Tibial nerve (tissue), 4 donors: ENCODE measurements at regions not wholly inside any gene's neighbourhood (a gene's known extent, or its start where the extent isn't known, plus 50 kb on each side); places are given as distances from the start of the nearest gene placed in this dataset.

Experiments used
- DNase-seq, 2 donors: peaks; one replicate each; pipeline ENCODE4 v3.0.0-alpha.2; 2019; ENCODE audit warnings: low spot score in 2 of 2
- H3K27ac ChIP-seq, 4 donors: fragments of 200-600 bp; sonication (generic) in 3 of 4; one replicate each; pipeline ENCODE4 v1.5.1; 2017 to 2019; ENCODE audit warnings: mild to moderate bottlenecking in 1 of 4
- H3K27me3 ChIP-seq, 2 donors: fragments of 200-600 bp; sonication (generic) in 1 of 2; one replicate each; pipeline versions ENCODE4 v1.5.1 to v1.6.0; 2017 to 2019
- H3K36me3 ChIP-seq, 3 donors: fragments of 200-600 bp; sonication (generic); one replicate each; pipeline ENCODE4 v1.5.1; 2018 to 2019
- H3K4me1 ChIP-seq, 4 donors: fragments of 200-600 bp; sonication (generic) in 3 of 4; one replicate each; pipeline ENCODE4 v1.5.1; 2017 to 2019
- H3K4me3 ChIP-seq, 4 donors: fragments of 200-600 bp; sonication (generic) in 3 of 4; one replicate each; pipeline ENCODE4 v1.5.1; 2017 to 2019; ENCODE audit warnings: mild to moderate bottlenecking in 1 of 4, moderate library complexity in 1 of 4
- H3K9me3 ChIP-seq, 4 donors: fragments of 200-600 bp; sonication (generic) in 3 of 4; one replicate each; pipeline ENCODE4 v1.5.1; 2017 to 2019
- CTCF ChIP-seq, 5 experiments: fragments of 200-600 bp in 3 of 5; fragments of 450-650 bp in 2 of 5; sonication (generic) in 3 of 5; IDR thresholded peaks; one replicate each; pipeline ENCODE4 v1.5.1; 2016 to 2019; ENCODE audit warnings: antibody characterized with exemption in 5 of 5, mild to moderate bottlenecking in 3 of 5, moderate library complexity in 2 of 5
- EP300 ChIP-seq, 2 donors: sonication (generic); formaldehyde crosslinking; IDR thresholded peaks; one replicate each; pipeline ENCODE4 v1.6.1; 2017; ENCODE audit warnings: antibody characterized with exemption in 2 of 2, mild to moderate bottlenecking in 1 of 2
- POLR2A ChIP-seq, 2 donors: fragments of 450-650 bp; IDR thresholded peaks; one replicate each; pipeline ENCODE4 v1.6.1; 2017; ENCODE audit warnings: antibody characterized with exemption in 2 of 2, mild to moderate bottlenecking in 2 of 2, moderate library complexity in 2 of 2
- WGBS, 2 donors: methylation state at CpG; one replicate each; pipeline ENCODE4 v1.1.5; 2018; 5-methylcytosine and 5-hydroxymethylcytosine counted together

GRCh38 chr5:89885670-89886069 is 523.9 kb downstream of the CETN3 start:
- TF ChIP-seq CTCF (IDR thresholded peaks at IDR 0.05) (no peak), EP300 (IDR thresholded peaks at IDR 0.05) (no peak), POLR2A (IDR thresholded peaks at IDR 0.05) (no peak)
- H3K4me3 ChIP-seq: no peak overlapping the region
- no peaks in the 10 kb centered on the region for H3K36me3 ChIP-seq
- no peaks in the 10 kb centered on the region for H3K27me3 ChIP-seq
- no peaks in the 10 kb centered on the region for H3K9me3 ChIP-seq
- H3K27ac ChIP-seq: no peak overlapping the region
- H3K4me1 ChIP-seq: no peaks in the 10 kb centered on the region
- DNase-seq: no peak

- no peaks in the 10 kb centered on the region for H3K27me3 ChIP-seq
- H3K9me3 ChIP-seq: no peaks in the 10 kb centered on the region
- H3K36me3 ChIP-seq: no peaks in the 10 kb centered on the region
- no peak overlapping the region for H3K4me3 ChIP-seq
- no peak for TF ChIP-seq EP300 (IDR thresholded peaks at IDR 0.05)
- TF ChIP-seq CTCF (IDR thresholded peaks at IDR 0.05): no peak
- no peak for TF ChIP-seq POLR2A (IDR thresholded peaks at IDR 0.05)
- H3K27ac ChIP-seq: no peak overlapping the region
- no peaks in the 10 kb centered on the region for H3K4me1 ChIP-seq
- no peak for DNase-seq
These were observed 525.6 kb downstream of the CETN3 start for GRCh38 chr5:89883967-89884366.

GRCh38 chr5:89878140-89879132 is 531.1 kb downstream of the CETN3 start:
- Histone ChIP-seq H3K27me3 (no peaks in the 10 kb centered on the region), H3K4me1 (no peaks in the 10 kb centered on the region), H3K9me3 (no peaks in the 10 kb centered on the region), H3K36me3 (no peaks in the 10 kb centered on the region), H3K27ac (no peak overlapping the region), H3K4me3 (no peak overlapping the region)
- no peak for DNase-seq
- TF ChIP-seq POLR2A (IDR thresholded peaks at IDR 0.05) (no peak), CTCF (IDR thresholded peaks at IDR 0.05) (no peak), EP300 (IDR thresholded peaks at IDR 0.05) (no peak)
- WGBS, 2 donors: 77 to 82% methylated on average over 9 of the region's 9 CpGs

GRCh38 chr5:89871906-89872305 is 537.6 kb downstream of the CETN3 start:
- no peak for DNase-seq
- H3K27me3 ChIP-seq: no peaks in the 10 kb centered on the region
- no peaks in the 10 kb centered on the region for H3K4me1 ChIP-seq
- 57 to 62% methylated on average over 2 of the region's 2 CpGs for WGBS, 2 donors
- H3K36me3 ChIP-seq: no peaks in the 10 kb centered on the region
- no peaks in the 10 kb centered on the region for H3K9me3 ChIP-seq
- TF ChIP-seq EP300 (IDR thresholded peaks at IDR 0.05) (no peak), CTCF (IDR thresholded peaks at IDR 0.05) (no peak), POLR2A (IDR thresholded peaks at IDR 0.05) (no peak)
- no peak overlapping the region for H3K4me3 ChIP-seq
- H3K27ac ChIP-seq: no peak overlapping the region

- TF ChIP-seq POLR2A (IDR thresholded peaks at IDR 0.05): no peak
- WGBS, 2 donors: 94 to 98% methylated on average over 2 of the region's 2 CpGs
- no peak for DNase-seq
- Histone ChIP-seq H3K27ac (no peak overlapping the region), H3K4me3 (no peak overlapping the region), H3K9me3 (no peaks in the 10 kb centered on the region), H3K27me3 (no peaks in the 10 kb centered on the region), H3K4me1 (no peaks in the 10 kb centered on the region), H3K36me3 (no peaks in the 10 kb centered on the region)
These were observed 540.2 kb downstream of the CETN3 start for GRCh38 chr5:89869346-89869745.
